Colon (tissue), 2 donors: ENCODE measurements at regions not wholly inside any gene's neighbourhood (a gene's known extent, or its start where the extent isn't known, plus 50 kb on each side); places are given as distances from the start of the nearest gene placed in this dataset.
"Not testable (repeated sequence)": the region's sequence is repeated elsewhere in the genome, so short reads cannot be mapped to it uniquely, and the experiment has no call there.

Experiments
- FAIRE-seq: peaks from 2 replicates; lab custom pipeline; 2012; peaks lifted over from hg19 to GRCh38; lab: Jason Lieb, UNC
- donor health status: control.
- donor health status: control.

GRCh38 chr5:57002959-57003485 is 51.1 kb upstream of the MIER3 start:
- no peak for FAIRE-seq

- FAIRE-seq = not testable (repeated sequence)
Observed at GRCh38 chr5:57003566-57003965, 51.6 kb upstream of the MIER3 start.

GRCh38 chr5:57004800-57005199 is 52.9 kb upstream of the MIER3 start:
- no peak for FAIRE-seq

GRCh38 chr5:57007344-57007743 is 55.4 kb upstream of the MIER3 start:
- FAIRE-seq = no peak

GRCh38 chr5:57009811-57010210 is 57.9 kb upstream of the MIER3 start:
- no peak for FAIRE-seq

GRCh38 chr5:57010786-57011185 is 58.9 kb upstream of the MIER3 start:
- FAIRE-seq = no peak

- no peak for FAIRE-seq
Observed at GRCh38 chr5:57012511-57012910, 60.6 kb upstream of the MIER3 start.

GRCh38 chr5:57025961-57026360 is 74.0 kb upstream of the MIER3 start:
- FAIRE-seq = no peak

GRCh38 chr5:57028161-57028560 is 76.2 kb upstream of the MIER3 start:
- no peak for FAIRE-seq

- peak; percentile 33 for FAIRE-seq
Observed at GRCh38 chr5:57032151-57032551, 80.2 kb upstream of the MIER3 start.

- FAIRE-seq = no peak
Observed at GRCh38 chr5:57033103-57033502, 81.2 kb upstream of the MIER3 start.

GRCh38 chr5:57033503-57033902 is 81.6 kb upstream of the MIER3 start:
- no peak for FAIRE-seq

- no peak for FAIRE-seq
Observed at GRCh38 chr5:57034201-57034916, 82.4 kb upstream of the MIER3 start.

- FAIRE-seq = no peak
Observed at GRCh38 chr5:57035955-57036354, 84.0 kb upstream of the MIER3 start.

- no peak for FAIRE-seq
Observed at GRCh38 chr5:57036761-57037160, 84.8 kb upstream of the MIER3 start.

GRCh38 chr5:57037355-57037754 is 85.4 kb upstream of the MIER3 start:
- FAIRE-seq = no peak

GRCh38 chr5:57041570-57041969 is 89.6 kb upstream of the MIER3 start:
- FAIRE-seq = no peak

- FAIRE-seq = no peak
Observed at GRCh38 chr5:57042524-57042931, 90.6 kb upstream of the MIER3 start.

GRCh38 chr5:57054135-57054534 is 102.2 kb upstream of the MIER3 start:
- no peak for FAIRE-seq

- FAIRE-seq = no peak
Observed at GRCh38 chr5:57054671-57055070, 102.7 kb upstream of the MIER3 start.

GRCh38 chr5:57055731-57056130 is 103.8 kb upstream of the MIER3 start:
- FAIRE-seq = no peak

- no peak for FAIRE-seq
Observed at GRCh38 chr5:57063773-57064172, 110.1 kb upstream of the GPBP1 start.

GRCh38 chr5:57066924-57067596 is 106.8 kb upstream of the GPBP1 start:
- no peak for FAIRE-seq

- FAIRE-seq = no peak
Observed at GRCh38 chr5:57067597-57067924, 106.3 kb upstream of the GPBP1 start.
